ENCODE measurements at regions not wholly inside any gene's neighbourhood (a gene's known extent, or its start where the extent isn't known, plus 50 kb on each side); places are given as distances from the start of the nearest gene placed in this dataset.
"Not testable (repeated sequence)": the region's sequence is repeated elsewhere in the genome, so short reads cannot be mapped to it uniquely, and the experiment has no call there.

- Histone ChIP-seq H3K4me1 (no peaks in the 10 kb centered on the region), H3K9me3 (no peaks in the 10 kb centered on the region), H3K36me3 (no peaks in the 10 kb centered on the region), H3K4me3 (no peak overlapping the region), H3K27ac (no peak overlapping the region), H3K27me3 (ENCODE audit: low read depth) (no peaks in the 10 kb centered on the region)
- ATAC-seq (no peak), DNase-seq (no peak)
- no peak for TF ChIP-seq CTCF (IDR thresholded peaks at IDR 0.05)
- intact Hi-C loops (cut with DNase I), result no loop called here
These were observed 491.0 kb downstream of the TMEM135 start for GRCh38 chr11:87528752-87529151.

- H3K9me3 ChIP-seq, result no peaks in the 10 kb centered on the region
- TF ChIP-seq CTCF (IDR thresholded peaks at IDR 0.05), result no peak
- no peak overlapping the region for H3K27ac ChIP-seq
- ATAC-seq (no peak), DNase-seq (no peak)
- no peaks in the 10 kb centered on the region for H3K27me3 ChIP-seq (ENCODE audit: low read depth)
- H3K36me3 ChIP-seq, result no peaks in the 10 kb centered on the region
- no peak overlapping the region for H3K4me3 ChIP-seq
- intact Hi-C loops (cut with DNase I), result no loop called here
- H3K4me1 ChIP-seq, result no peaks in the 10 kb centered on the region
These were observed 485.5 kb downstream of the TMEM135 start for GRCh38 chr11:87523276-87523675.

- Histone ChIP-seq H3K9me3 (no peaks in the 10 kb centered on the region), H3K27me3 (ENCODE audit: low read depth) (no peaks in the 10 kb centered on the region), H3K4me1 (no peaks in the 10 kb centered on the region), H3K27ac (no peak overlapping the region), H3K4me3 (no peak overlapping the region), H3K36me3 (no peaks in the 10 kb centered on the region)
- no peak for TF ChIP-seq CTCF (IDR thresholded peaks at IDR 0.05)
- DNase-seq, result no peak
- ATAC-seq, result no peak
- intact Hi-C loops (cut with DNase I), result no loop called here
These were observed 480.5 kb downstream of the TMEM135 start for GRCh38 chr11:87518266-87518665.

GRCh38 chr11:87517351-87517750 lies 479.6 kb downstream of the TMEM135 start:
- no peaks in the 10 kb centered on the region for H3K4me1 ChIP-seq
- DNase-seq (no peak), ATAC-seq (no peak)
- no peak overlapping the region for H3K4me3 ChIP-seq
- TF ChIP-seq CTCF (IDR thresholded peaks at IDR 0.05), result no peak
- H3K27ac ChIP-seq, result no peak overlapping the region
- intact Hi-C loops (cut with DNase I), result no loop called here
- H3K36me3 ChIP-seq, result no peaks in the 10 kb centered on the region
- H3K9me3 ChIP-seq, result no peaks in the 10 kb centered on the region
- no peaks in the 10 kb centered on the region for H3K27me3 ChIP-seq (ENCODE audit: low read depth)

GRCh38 chr11:87507722-87508121 lies 470.0 kb downstream of the TMEM135 start:
- H3K27me3 ChIP-seq (ENCODE audit: low read depth); H3K4me3 ChIP-seq; H3K4me1 ChIP-seq; H3K36me3 ChIP-seq; H3K27ac ChIP-seq; intact Hi-C loops (cut with DNase I); H3K9me3 ChIP-seq; ATAC-seq; DNase-seq: not testable (repeated sequence)

GRCh38 chr11:87506946-87507345 lies 469.2 kb downstream of the TMEM135 start:
- ATAC-seq; H3K36me3 ChIP-seq; H3K27me3 ChIP-seq (ENCODE audit: low read depth); H3K27ac ChIP-seq; intact Hi-C loops (cut with DNase I); H3K9me3 ChIP-seq; DNase-seq; H3K4me1 ChIP-seq; H3K4me3 ChIP-seq: not testable (repeated sequence)

- Histone ChIP-seq H3K27ac (no peak overlapping the region), H3K4me1 (no peaks in the 10 kb centered on the region), H3K9me3 (no peaks in the 10 kb centered on the region), H3K4me3 (no peak overlapping the region), H3K36me3 (no peaks in the 10 kb centered on the region), H3K27me3 (ENCODE audit: low read depth) (no peaks in the 10 kb centered on the region)
- no peak for ATAC-seq
- TF ChIP-seq CTCF (IDR thresholded peaks at IDR 0.05), result no peak
- DNase-seq, result no peak
- intact Hi-C loops (cut with DNase I), result no loop called here
These were observed 463.7 kb downstream of the TMEM135 start for GRCh38 chr11:87501388-87501787.

GRCh38 chr11:87494936-87495335 lies 457.2 kb downstream of the TMEM135 start:
- H3K27me3 ChIP-seq (ENCODE audit: low read depth); H3K27ac ChIP-seq; H3K4me1 ChIP-seq; H3K4me3 ChIP-seq; intact Hi-C loops (cut with DNase I); H3K36me3 ChIP-seq; H3K9me3 ChIP-seq; DNase-seq; ATAC-seq: not testable (repeated sequence)

- H3K4me3 ChIP-seq; H3K36me3 ChIP-seq; H3K27me3 ChIP-seq (ENCODE audit: low read depth); H3K4me1 ChIP-seq; H3K27ac ChIP-seq; DNase-seq; ATAC-seq; H3K9me3 ChIP-seq; intact Hi-C loops (cut with DNase I): not testable (repeated sequence)
These were observed 456.3 kb downstream of the TMEM135 start for GRCh38 chr11:87494026-87494425.
